ENCODE measurements at regions not wholly inside any gene's neighbourhood (a gene's known extent, or its start where the extent isn't known, plus 50 kb on each side); places are given as distances from the start of the nearest gene placed in this dataset.

- DNase-seq: no peak
These were observed 411.5 kb upstream of the DDI1 start for GRCh38 chr11:103624708-103625623.

GRCh38 chr11:103625624-103625965 lies 410.8 kb upstream of the DDI1 start:
- no peak for DNase-seq

- no peak for DNase-seq
These were observed 408.3 kb upstream of the DDI1 start for GRCh38 chr11:103628121-103628520.

GRCh38 chr11:103631841-103632240 lies 404.6 kb upstream of the DDI1 start:
- DNase-seq: no peak

GRCh38 chr11:103633068-103633788 lies 403.2 kb upstream of the DDI1 start:
- no peak for DNase-seq

GRCh38 chr11:103633819-103634590 lies 402.4 kb upstream of the DDI1 start:
- no peak for DNase-seq

- no peak for DNase-seq
These were observed 400.2 kb upstream of the DDI1 start for GRCh38 chr11:103636232-103636631.

GRCh38 chr11:103637295-103637694 lies 399.1 kb upstream of the DDI1 start:
- no peak for DNase-seq

- DNase-seq: no peak
These were observed 398.6 kb upstream of the DDI1 start for GRCh38 chr11:103637831-103638230.

- no peak for DNase-seq
These were observed 391.8 kb upstream of the DDI1 start for GRCh38 chr11:103644676-103645075.

GRCh38 chr11:103648054-103648453 lies 388.4 kb upstream of the DDI1 start:
- DNase-seq: no peak

GRCh38 chr11:103648670-103649400 lies 387.6 kb upstream of the DDI1 start:
- no peak for DNase-seq

- DNase-seq: no peak
These were observed 387.0 kb upstream of the DDI1 start for GRCh38 chr11:103649401-103649895.

GRCh38 chr11:103650330-103650729 lies 386.1 kb upstream of the DDI1 start:
- DNase-seq: no peak

- no peak for DNase-seq
These were observed 385.0 kb upstream of the DDI1 start for GRCh38 chr11:103651341-103651998.

GRCh38 chr11:103652013-103652412 lies 384.4 kb upstream of the DDI1 start:
- DNase-seq: no peak

GRCh38 chr11:103656382-103656781 lies 380.1 kb upstream of the DDI1 start:
- no peak for DNase-seq

GRCh38 chr11:103659206-103659618 lies 377.2 kb upstream of the DDI1 start:
- no peak for DNase-seq

- no peak for DNase-seq
These were observed 376.7 kb upstream of the DDI1 start for GRCh38 chr11:103659743-103660142.

GRCh38 chr11:103661185-103661584 lies 375.3 kb upstream of the DDI1 start:
- DNase-seq: no peak

- DNase-seq: no peak
These were observed 374.4 kb upstream of the DDI1 start for GRCh38 chr11:103661991-103662390.

- no peak for DNase-seq
These were observed 373.6 kb upstream of the DDI1 start for GRCh38 chr11:103662880-103663279.
